PC-3 (cell line): ENCODE measurements at regions not wholly inside any gene's neighbourhood (a gene's known extent, or its start where the extent isn't known, plus 50 kb on each side); places are given as distances from the start of the nearest gene placed in this dataset.

Experiments used
- ATAC-seq: fragments of 200-7000 bp; cut with Tn5 transposase; 2 replicates; pipeline ENCODE4 v1.9.1; 2020; ENCODE audit warnings: mild to moderate bottlenecking, moderate library complexity
- BruUV-seq: library from RNA; stranded (reverse); fragments of 400-500 nt; replicated peaks from 2 replicates; lab custom pipeline; 2021; lab: Mats Ljungman, UMichigan
- CTCF ChIA-PET: fragments of 300-600 bp; sonication (Branson Sonifier 250); formaldehyde crosslinking; loops from one replicate; lab custom pipeline; 2022; ENCODE audit warnings: antibody characterized with exemption; lab: Charles Lee
- POLR2A ChIA-PET: fragments of 300-600 bp; sonication (Branson Sonifier 250); formaldehyde crosslinking; loops from one replicate; lab custom pipeline; 2022; ENCODE audit warnings: antibody characterized with exemption; ENCODE audit not compliant: unreplicated experiment; lab: Charles Lee
- DNase-seq: peaks from one replicate; pipeline ENCODE4 v3.0.0-alpha.2; 2015
- H2AFZ ChIP-seq: fragments of 300-600 bp; sonication (generic); 2 replicates; pipeline ENCODE4 v1.6.0; 2016; ENCODE audit warnings: antibody characterized with exemption, low read length
- H3F3A ChIP-seq: fragments of 300-600 bp; sonication (generic); one replicate; pipeline ENCODE4 v1.6.0; 2017; ENCODE audit warnings: antibody characterized with exemption, low read length, control low read depth, mild to moderate bottlenecking; ENCODE audit not compliant: unreplicated experiment
- H3K27ac ChIP-seq: fragments of 300-600 bp; sonication (generic); 2 replicates; pipeline ENCODE4 v1.5.1; 2016; ENCODE audit warnings: mild to moderate bottlenecking, low read length
- H3K27me3 ChIP-seq: fragments of 300-600 bp; sonication (generic); 2 replicates; pipeline ENCODE4 v1.6.1; 2016; ENCODE audit warnings: low read length, mixed read lengths
- H3K36me3 ChIP-seq: fragments of 300-600 bp; sonication (generic); 2 replicates; pipeline ENCODE4 v1.6.1; 2016; ENCODE audit warnings: low read depth, mixed run types, low read length, mixed read lengths
- H3K4me1 ChIP-seq: fragments of 300-600 bp; sonication (generic); 2 replicates; pipeline ENCODE4 v1.5.1; 2016; ENCODE audit warnings: low read length; ENCODE audit not compliant: insufficient read depth
- H3K4me2 ChIP-seq: fragments of 300-600 bp; sonication (generic); 2 replicates; pipeline ENCODE4 v1.6.0; 2016; ENCODE audit warnings: low read length
- H3K4me3 ChIP-seq: fragments of 300-600 bp; sonication (generic); 2 replicates; pipeline ENCODE4 v1.5.1; 2016; ENCODE audit warnings: mild to moderate bottlenecking, low read length, mixed read lengths
- H3K79me2 ChIP-seq: fragments of 300-600 bp; sonication (generic); 2 replicates; pipeline ENCODE4 v1.6.1; 2017; ENCODE audit warnings: low read length, mixed read lengths
- H3K9ac ChIP-seq: fragments of 300-600 bp; sonication (generic); 2 replicates; pipeline ENCODE4 v1.6.0; 2016; ENCODE audit warnings: mild to moderate bottlenecking, low read length
- H3K9me2 ChIP-seq: fragments of 300-600 bp; sonication (generic); replicated peaks from 2 replicates; pipeline ENCODE4 v1.6.1; 2016; ENCODE audit warnings: mixed run types, low read length, mixed read lengths
- H3K9me3 ChIP-seq: fragments of 300-600 bp; sonication (generic); 2 replicates; pipeline ENCODE4 v1.6.1; 2016; ENCODE audit warnings: low read length, mixed read lengths
- H4K20me1 ChIP-seq: fragments of 300-600 bp; sonication (generic); 2 replicates; pipeline ENCODE4 v1.6.1; 2016; ENCODE audit warnings: low read length, mixed read lengths
- EZH2 ChIP-seq: fragments of 300-600 bp; sonication (generic); IDR thresholded peaks from one replicate; pipeline ENCODE4 v1.6.1; 2017; ENCODE audit warnings: antibody characterized with exemption, mild to moderate bottlenecking, low read length; ENCODE audit not compliant: unreplicated experiment
- EZH2phosphoT487 ChIP-seq: fragments of 300-600 bp; sonication (generic); IDR thresholded peaks from 2 replicates; pipeline ENCODE4 v1.6.1; 2018; ENCODE audit warnings: mild to moderate bottlenecking, antibody characterized with exemption, low read length, borderline replicate concordance
- intact Hi-C: fragments of 100-400 bp; cut with micrococcal nuclease; formaldehyde crosslinking; loops from 2 replicates; pipeline ENCODE4 v1.9.0; 2023
- TF ChIP-seq, protein P1 (sequence below): fragments of 300-600 bp; sonication (generic); conservative IDR thresholded peaks from 2 replicates; pipeline ENCODE4 v1.5.1; 2017; ENCODE audit warnings: antibody characterized with exemption, low read depth, mild to moderate bottlenecking, low read length

DNA sequence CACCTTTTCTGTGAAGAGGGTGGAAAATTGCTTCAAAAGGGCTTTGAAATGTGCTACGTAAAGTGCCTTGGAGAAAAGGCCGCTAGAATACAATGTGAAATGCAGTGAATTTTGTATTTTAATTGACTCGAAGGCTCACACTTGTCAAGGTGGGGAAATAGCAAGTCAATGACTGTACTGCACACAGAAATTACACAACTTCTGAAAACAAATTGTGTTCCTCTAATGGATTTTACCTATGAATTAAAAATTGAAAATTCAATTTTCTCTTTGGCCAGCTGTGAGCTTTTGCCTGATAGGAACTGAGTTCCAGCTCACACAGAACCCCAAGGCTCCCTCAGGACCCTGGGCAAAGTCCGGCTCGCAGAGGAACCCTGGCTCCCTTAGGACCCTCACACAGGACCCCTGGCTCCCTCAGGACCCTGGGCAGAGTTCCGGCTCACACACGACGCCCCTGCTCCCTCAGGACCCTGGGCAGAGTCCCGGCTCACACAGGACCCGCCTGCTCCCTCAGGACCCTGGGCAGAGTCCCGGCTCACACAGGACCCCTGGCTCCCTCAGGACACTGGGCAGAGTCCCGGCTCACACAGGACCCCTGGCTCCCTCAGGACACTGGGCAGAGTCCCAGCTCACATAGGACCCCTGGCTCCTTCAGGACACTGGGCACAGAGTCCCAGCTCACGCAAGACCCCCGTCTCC, 324.9 kb downstream of the UQCRFS1 start:
- ATAC-seq (no peak), DNase-seq (no peak)
- Histone ChIP-seq H2AFZ (no peak overlapping the region), H3K4me3 (no peak overlapping the region), H3K79me2 (no peaks in the 10 kb centered on the region), H4K20me1 (no peaks in the 10 kb centered on the region), H3K27me3 (peaks cover 10% of the 10 kb centered on the region), H3F3A (no peaks in the 10 kb centered on the region), H3K36me3 (no peaks in the 10 kb centered on the region), H3K9ac (no peak overlapping the region), H3K9me3 (no peaks in the 10 kb centered on the region), H3K9me2 (no peaks in the 10 kb centered on the region), H3K4me2 (no peak overlapping the region), H3K4me1 (no peaks in the 10 kb centered on the region), H3K27ac (no peak overlapping the region)
- ChIA-PET CTCF (interaction anchor here (0.5 kb wide), 1 partner anchor 57 kb away, joined by 5 read pairs; no protein-coding TSS in a partner anchor), POLR2A (no interaction called here)
- no TSS peak for BruUV-seq
- TF ChIP-seq EZH2 (no peak), EZH2phosphoT487 (no peak)
- TF ChIP-seq, protein P1, sequence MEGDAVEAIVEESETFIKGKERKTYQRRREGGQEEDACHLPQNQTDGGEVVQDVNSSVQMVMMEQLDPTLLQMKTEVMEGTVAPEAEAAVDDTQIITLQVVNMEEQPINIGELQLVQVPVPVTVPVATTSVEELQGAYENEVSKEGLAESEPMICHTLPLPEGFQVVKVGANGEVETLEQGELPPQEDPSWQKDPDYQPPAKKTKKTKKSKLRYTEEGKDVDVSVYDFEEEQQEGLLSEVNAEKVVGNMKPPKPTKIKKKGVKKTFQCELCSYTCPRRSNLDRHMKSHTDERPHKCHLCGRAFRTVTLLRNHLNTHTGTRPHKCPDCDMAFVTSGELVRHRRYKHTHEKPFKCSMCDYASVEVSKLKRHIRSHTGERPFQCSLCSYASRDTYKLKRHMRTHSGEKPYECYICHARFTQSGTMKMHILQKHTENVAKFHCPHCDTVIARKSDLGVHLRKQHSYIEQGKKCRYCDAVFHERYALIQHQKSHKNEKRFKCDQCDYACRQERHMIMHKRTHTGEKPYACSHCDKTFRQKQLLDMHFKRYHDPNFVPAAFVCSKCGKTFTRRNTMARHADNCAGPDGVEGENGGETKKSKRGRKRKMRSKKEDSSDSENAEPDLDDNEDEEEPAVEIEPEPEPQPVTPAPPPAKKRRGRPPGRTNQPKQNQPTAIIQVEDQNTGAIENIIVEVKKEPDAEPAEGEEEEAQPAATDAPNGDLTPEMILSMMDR = no peak
- intact Hi-C loops = no loop called here

DNA sequence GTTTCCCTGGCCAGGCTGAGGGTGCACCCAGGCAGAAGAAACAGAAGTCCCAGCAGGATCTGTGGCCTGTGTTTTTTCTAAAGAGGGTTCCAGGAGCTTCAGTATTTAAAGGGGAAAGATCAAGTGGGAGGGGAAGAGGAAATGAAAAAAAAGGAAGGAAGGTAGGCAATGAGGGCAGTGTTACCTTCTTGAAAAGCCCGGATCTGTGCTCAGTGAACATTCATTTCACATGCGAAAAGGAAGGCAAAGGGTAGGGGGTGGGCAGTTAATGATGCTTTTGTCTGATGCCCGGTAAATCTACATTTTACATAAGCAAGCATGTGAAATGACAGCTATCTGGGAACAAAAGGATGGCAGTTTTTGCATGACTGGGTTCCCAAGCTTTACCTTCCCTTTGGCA, 326.2 kb downstream of the UQCRFS1 start:
- H3K9ac ChIP-seq = no peak overlapping the region
- ATAC-seq (no peak), DNase-seq (no peak)
- H2AFZ ChIP-seq = no peak overlapping the region
- intact Hi-C loops = no loop called here
- no peaks in the 10 kb centered on the region for H3F3A ChIP-seq
- H3K36me3 ChIP-seq = no peaks in the 10 kb centered on the region
- H3K4me2 ChIP-seq = no peak overlapping the region
- ChIA-PET CTCF (no interaction called here), POLR2A (no interaction called here)
- BruUV-seq = no TSS peak
- no peak overlapping the region for H3K4me3 ChIP-seq
- H3K9me2 ChIP-seq = no peaks in the 10 kb centered on the region
- H3K4me1 ChIP-seq = no peaks in the 10 kb centered on the region
- H3K27ac ChIP-seq = no peak overlapping the region
- no peaks in the 10 kb centered on the region for H3K79me2 ChIP-seq
- no peaks in the 10 kb centered on the region for H4K20me1 ChIP-seq
- H3K27me3 ChIP-seq = peaks cover 10% of the 10 kb centered on the region
- H3K9me3 ChIP-seq = no peaks in the 10 kb centered on the region
- TF ChIP-seq EZH2 = no peak
- TF ChIP-seq, protein P1 = no peak
- no peak for TF ChIP-seq EZH2phosphoT487

DNA sequence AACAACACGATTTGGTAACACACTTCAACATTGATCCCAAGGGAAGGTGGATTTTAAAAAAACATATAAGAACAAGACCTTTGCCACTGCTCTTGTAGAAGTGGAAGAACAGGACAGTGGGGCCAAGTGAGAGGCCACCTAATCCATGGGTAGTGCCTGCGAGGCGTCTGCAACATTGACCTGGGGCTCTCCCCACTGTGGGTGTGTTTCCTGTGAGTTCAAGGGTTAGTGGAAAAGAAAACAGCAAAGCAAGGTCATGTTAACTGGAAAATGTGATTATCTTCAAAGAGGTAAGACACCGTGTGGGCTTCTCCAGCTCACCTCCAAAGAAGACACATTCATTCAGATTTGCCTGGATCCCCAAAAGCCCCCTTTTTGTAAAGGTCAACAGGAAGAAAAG, 327.0 kb downstream of the UQCRFS1 start:
- Histone ChIP-seq H4K20me1 (no peaks in the 10 kb centered on the region), H3K36me3 (no peaks in the 10 kb centered on the region), H3K4me3 (no peak overlapping the region), H2AFZ (no peak overlapping the region), H3K79me2 (no peaks in the 10 kb centered on the region), H3K9me3 (no peaks in the 10 kb centered on the region), H3K4me2 (no peak overlapping the region), H3K4me1 (no peaks in the 10 kb centered on the region), H3F3A (no peaks in the 10 kb centered on the region), H3K9ac (no peak overlapping the region), H3K27ac (no peak overlapping the region), H3K9me2 (no peaks in the 10 kb centered on the region), H3K27me3 (peaks cover 10% of the 10 kb centered on the region)
- CTCF ChIA-PET = no interaction called here
- no peak for ATAC-seq
- DNase-seq = no peak
- POLR2A ChIA-PET = no interaction called here
- no TSS peak for BruUV-seq
- intact Hi-C loops = no loop called here
- no peak for TF ChIP-seq EZH2
- no peak for TF ChIP-seq EZH2phosphoT487
- TF ChIP-seq, protein P1 = no peak
